ENCODE measurements at regions not wholly inside any gene's neighbourhood (a gene's known extent, or its start where the extent isn't known, plus 50 kb on each side); places are given as distances from the start of the nearest gene placed in this dataset.

DNA sequence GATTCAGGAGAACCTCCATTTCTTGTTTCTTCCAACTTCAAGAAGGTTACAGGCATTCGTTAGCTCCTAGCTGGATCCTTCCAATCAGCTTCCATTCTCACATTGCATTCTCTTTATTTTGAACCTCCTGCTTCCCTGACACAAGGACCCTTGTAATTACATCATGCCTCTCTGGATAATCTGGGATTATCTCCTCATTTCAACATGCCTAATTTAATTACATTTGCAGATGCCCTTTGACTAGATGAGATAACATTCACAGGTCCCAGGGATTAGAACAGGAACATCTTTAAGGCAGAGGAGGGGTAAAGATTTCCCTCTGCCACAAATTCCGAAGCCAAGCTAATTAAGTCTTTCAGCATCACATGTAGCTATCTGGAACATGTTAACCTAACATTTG is 753.8 kb upstream of the PCDH7 start:
- Histone ChIP-seq H3K4ac (replicated peaks; ENCODE audit: insufficient read length, low read depth, low read length) (no peak overlapping the region), H4K20me1 (replicated peaks in 1 of 2; ENCODE audit: control insufficient read depth in 1 of 2, insufficient read depth in 2 of 2, low read length in 2 of 2) (no peaks in the 10 kb centered on the region), H3K9ac (replicated peaks in 1 of 4; ENCODE audit: extremely low read depth in 1 of 4, low read depth in 3 of 4, low read length in 3 of 4) (no peak overlapping the region), H2BK12ac (ENCODE audit: low read depth, low read length) (no peak overlapping the region), H3K4me1 (replicated peaks in 1 of 4; ENCODE audit: control insufficient read depth in 3 of 4, insufficient read depth in 4 of 4, low read length in 3 of 4) (no peaks in the 10 kb centered on the region), H3K79me2 (ENCODE audit: control insufficient read depth in 1 of 2, insufficient read depth in 2 of 2, low read length in 2 of 2) (no peaks in the 10 kb centered on the region), H3K23ac (ENCODE audit: insufficient read length) (no peak overlapping the region), H2BK5ac (ENCODE audit: low read depth, low read length) (no peak overlapping the region), H3K79me1 (ENCODE audit: low read depth, low read length) (no peaks in the 10 kb centered on the region), H3K56ac (replicated peaks; ENCODE audit: insufficient read length, low read depth, low read length) (no peak overlapping the region), H3K27ac (ENCODE audit: low read depth, low read length) (no peak overlapping the region), H2BK20ac (ENCODE audit: low read length) (no peak overlapping the region), H3K9me3 (ENCODE audit: insufficient read depth in 2 of 2, low read depth in 1 of 2, low read length in 1 of 2) (no peaks in the 10 kb centered on the region), H4K8ac (ENCODE audit: extremely low read depth, insufficient read depth, low read length) (no peak overlapping the region), H3K18ac (ENCODE audit: extremely low read depth, low read length) (no peak overlapping the region), H3K23me2 (ENCODE audit: low read depth, low read length) (no peaks in the 10 kb centered on the region), H3K36me3 (ENCODE audit: control insufficient read depth in 2 of 4, insufficient read depth in 4 of 4, low read length in 3 of 4) (no peaks in the 10 kb centered on the region), H2BK120ac (replicated peaks; ENCODE audit: low read depth, low read length) (no peak overlapping the region), H2AFZ (ENCODE audit: low read length) (no peak overlapping the region), H2BK15ac (ENCODE audit: low read length) (no peak overlapping the region), H3K4me2 (ENCODE audit: insufficient read depth in 1 of 2, low read depth in 2 of 2, low read length in 2 of 2) (no peak overlapping the region), H4K5ac (ENCODE audit: insufficient read length, low read depth, low read length) (no peak overlapping the region), H2AK5ac (ENCODE audit: low read depth, low read length) (no peak overlapping the region), H3K27me3 (replicated peaks in 1 of 4; ENCODE audit: control insufficient read depth in 3 of 4, extremely low read depth in 1 of 4, insufficient read depth in 3 of 4, low read length in 3 of 4) (no peaks in the 10 kb centered on the region), H4K91ac (replicated peaks; ENCODE audit: insufficient read length, low read length) (no peak overlapping the region), H3K4me3 (ENCODE audit: extremely low read depth in 1 of 4, insufficient read depth in 2 of 4, low read depth in 3 of 4, low read length in 4 of 4) (no peak overlapping the region), H3K14ac (ENCODE audit: insufficient read length) (no peak overlapping the region)
- 93% methylated on average over 2 of the region's 2 CpGs; no CpG with 5 or more reads in 1 of the 2 experiments for WGBS, 2 experiments (ENCODE audit: extremely low coverage in 1 of 2, insufficient coverage in 1 of 2, insufficient read length in 1 of 2, insufficient replicate concordance in 2 of 2, low coverage in 1 of 2, low lambda C conversion rate in 2 of 2, missing lambda C conversion rate in 1 of 2)
- FAIRE-seq (no peak), DNase-seq (ENCODE audit: low read depth in 1 of 2, low spot score in 2 of 2) (no peak)
- POLR2A ChIA-PET (ENCODE audit: partially characterized antibody): no interaction called here
- CTCF ChIA-PET (ENCODE audit: partially characterized antibody): no interaction called here
- no peak for TF ChIP-seq NRF1 (IDR thresholded peaks at IDR 0.05; ENCODE audit: low read depth, low read length)
- TF ChIP-seq HDAC2 (IDR thresholded peaks at IDR 0.05; ENCODE audit: borderline replicate concordance in 1 of 2, low read depth in 2 of 2, low read length in 2 of 2): no peak
- no peak for TF ChIP-seq SUZ12 (IDR thresholded peaks at IDR 0.05; ENCODE audit: low read length)
- TF ChIP-seq SP2 (IDR thresholded peaks at IDR 0.05; ENCODE audit: low read length): no peak
- no peak for TF ChIP-seq PHF8 (conservative IDR thresholded peaks at IDR 0.05; ENCODE audit: low read depth, low read length)
- TF ChIP-seq RXRA (IDR thresholded peaks at IDR 0.05; ENCODE audit: insufficient read depth, low read depth, low read length): no peak
- TF ChIP-seq CEBPB (IDR thresholded peaks at IDR 0.05; ENCODE audit: low read depth, low read length): no peak
- TF ChIP-seq SAP30 (IDR thresholded peaks at IDR 0.05; ENCODE audit: insufficient read depth, insufficient replicate concordance, low read length): no peak
- no peak for TF ChIP-seq JUN (IDR thresholded peaks at IDR 0.05; ENCODE audit: low read depth, low read length)
- TF ChIP-seq EZH2 (IDR thresholded peaks at IDR 0.05; ENCODE audit: low read depth, low read length, severe bottlenecking): no peak
- TF ChIP-seq POLR2A (IDR thresholded peaks at IDR 0.05; ENCODE audit: control extremely low read depth in 1 of 2, low read depth in 2 of 2, low read length in 2 of 2): no peak
- TF ChIP-seq TBP (IDR thresholded peaks at IDR 0.05; ENCODE audit: low read depth, low read length): no peak
- TF ChIP-seq TCF12 (IDR thresholded peaks at IDR 0.05; ENCODE audit: low read depth, low read length): no peak
- TF ChIP-seq, protein P1, sequence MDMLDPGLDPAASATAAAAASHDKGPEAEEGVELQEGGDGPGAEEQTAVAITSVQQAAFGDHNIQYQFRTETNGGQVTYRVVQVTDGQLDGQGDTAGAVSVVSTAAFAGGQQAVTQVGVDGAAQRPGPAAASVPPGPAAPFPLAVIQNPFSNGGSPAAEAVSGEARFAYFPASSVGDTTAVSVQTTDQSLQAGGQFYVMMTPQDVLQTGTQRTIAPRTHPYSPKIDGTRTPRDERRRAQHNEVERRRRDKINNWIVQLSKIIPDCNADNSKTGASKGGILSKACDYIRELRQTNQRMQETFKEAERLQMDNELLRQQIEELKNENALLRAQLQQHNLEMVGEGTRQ (IDR thresholded peaks at IDR 0.05; ENCODE audit: low read length): no peak
- TF ChIP-seq TAF1 (IDR thresholded peaks at IDR 0.05; ENCODE audit: low read depth, low read length): no peak
